H9 (cell line): ENCODE measurements at regions not wholly inside any gene's neighbourhood (a gene's known extent, or its start where the extent isn't known, plus 50 kb on each side); places are given as distances from the start of the nearest gene placed in this dataset.
"Not testable (repeated sequence)": the region's sequence is repeated elsewhere in the genome, so short reads cannot be mapped to it uniquely, and the experiment has no call there.

ENCODE experiments used
- DNase-seq: peaks from one replicate; pipeline ENCODE4 v3.0.0-alpha.2; 2017
- H2AFZ ChIP-seq: one replicate; pipeline ENCODE4 v1.6.1; 2013; ENCODE audit warnings: mild to moderate bottlenecking, low read length, control low read depth, moderate library complexity
- H2AK5ac ChIP-seq: 2 replicates; pipeline ENCODE4 v1.6.1; 2013; ENCODE audit warnings: low read length, control low read depth, mixed read lengths; ENCODE audit not compliant: insufficient read length
- H2BK120ac ChIP-seq: one replicate; pipeline ENCODE4 v1.6.1; 2013; ENCODE audit warnings: low read depth, mild to moderate bottlenecking, low read length, control low read depth, inconsistent platforms; ENCODE audit not compliant: poor library complexity, severe bottlenecking
- H2BK12ac ChIP-seq: 2 replicates; pipeline ENCODE4 v1.6.1; 2013; ENCODE audit warnings: low read length, control low read depth, mixed read lengths, low read depth; ENCODE audit not compliant: insufficient read length
- H2BK15ac ChIP-seq: 2 replicates; pipeline ENCODE4 v1.6.1; 2013; ENCODE audit warnings: low read depth, low read length, control low read depth
- H2BK20ac ChIP-seq: one replicate; pipeline ENCODE4 v1.6.1; 2013; ENCODE audit warnings: low read depth, mild to moderate bottlenecking, low read length, control low read depth, inconsistent platforms; ENCODE audit not compliant: poor library complexity, severe bottlenecking
- H2BK5ac ChIP-seq: 2 replicates; pipeline ENCODE4 v1.6.1; 2013; ENCODE audit warnings: low read length, control low read depth, mixed read lengths; ENCODE audit not compliant: insufficient read length
- H3K14ac ChIP-seq: 2 replicates; pipeline ENCODE4 v1.6.1; 2013; ENCODE audit warnings: low read length, control low read depth; ENCODE audit not compliant: insufficient read depth
- H3K18ac ChIP-seq: 2 replicates; pipeline ENCODE4 v1.6.1; 2013; ENCODE audit warnings: low read depth, mild to moderate bottlenecking, mixed read lengths, low read length, control low read depth; ENCODE audit not compliant: insufficient read length
- H3K23ac ChIP-seq: 2 replicates; pipeline ENCODE4 v1.6.1; 2013; ENCODE audit warnings: low read length, control low read depth, mixed read lengths, low read depth; ENCODE audit not compliant: insufficient read length
- H3K23me2 ChIP-seq: 2 replicates; pipeline ENCODE4 v1.6.1; 2013; ENCODE audit warnings: low read depth, mild to moderate bottlenecking, mixed read lengths, low read length, control low read depth; ENCODE audit not compliant: insufficient read length, poor library complexity, severe bottlenecking
- H3K27ac ChIP-seq: 2 replicates; pipeline ENCODE4 v1.5.1; 2013; ENCODE audit warnings: low read length, control low read depth, mixed read lengths, low read depth; ENCODE audit not compliant: insufficient read length
- H3K27me3 ChIP-seq: 2 replicates; pipeline ENCODE4 v1.6.1; 2013; ENCODE audit warnings: low read length, control low read depth, inconsistent platforms; ENCODE audit not compliant: insufficient read depth
- H3K4ac ChIP-seq: 2 replicates; pipeline ENCODE4 v1.6.1; 2013; ENCODE audit warnings: low read depth, mild to moderate bottlenecking, control low read depth, inconsistent platforms, low read length, moderate library complexity
- H3K4me1 ChIP-seq: 2 replicates; pipeline ENCODE4 v1.6.1; 2013; ENCODE audit warnings: low read length, control low read depth, inconsistent platforms; ENCODE audit not compliant: insufficient read depth
- H3K4me2 ChIP-seq: 2 replicates; pipeline ENCODE4 v1.6.1; 2013; ENCODE audit warnings: low read length, control low read depth, mixed read lengths; ENCODE audit not compliant: insufficient read length, insufficient read depth
- H3K56ac ChIP-seq: 2 replicates; pipeline ENCODE4 v1.6.1; 2013; ENCODE audit warnings: low read depth, mild to moderate bottlenecking, mixed read lengths, low read length, control low read depth; ENCODE audit not compliant: insufficient read length
- H3K79me1 ChIP-seq: 2 replicates; pipeline ENCODE4 v1.6.1; 2013; ENCODE audit warnings: low read depth, mild to moderate bottlenecking, moderate library complexity, low read length, control low read depth, inconsistent platforms; ENCODE audit not compliant: insufficient read depth, poor library complexity, severe bottlenecking
- H3K79me2 ChIP-seq: 2 replicates; pipeline ENCODE4 v1.6.1; 2013; ENCODE audit warnings: low read length, control low read depth, inconsistent platforms; ENCODE audit not compliant: insufficient read depth
- H3K9ac ChIP-seq: 2 replicates; pipeline ENCODE4 v1.6.1; 2013; ENCODE audit warnings: low read length, control low read depth, mixed read lengths; ENCODE audit not compliant: insufficient read length; ENCODE audit errors: extremely low read depth
- H3K9me3 ChIP-seq: one replicate; pipeline ENCODE4 v1.6.1; 2013; ENCODE audit warnings: low read depth, low read length, inconsistent platforms; ENCODE audit not compliant: control insufficient read depth
- H3T11ph ChIP-seq: one replicate; pipeline ENCODE4 v1.6.1; 2013; ENCODE audit warnings: mild to moderate bottlenecking, low read length, control low read depth, inconsistent platforms
- H4K20me1 ChIP-seq: one replicate; pipeline ENCODE4 v1.6.1; 2013; ENCODE audit not compliant: control insufficient read depth, insufficient read length, insufficient read depth
- H4K5ac ChIP-seq: 2 replicates; pipeline ENCODE4 v1.6.1; 2013; ENCODE audit warnings: low read depth, mild to moderate bottlenecking, mixed read lengths, low read length, control low read depth; ENCODE audit not compliant: insufficient read length
- H4K8ac ChIP-seq: replicated peaks from 2 replicates; pipeline ENCODE4 v1.6.1; 2013; ENCODE audit warnings: low read length, control low read depth, mixed read lengths, low read depth; ENCODE audit not compliant: insufficient read length
- H4K91ac ChIP-seq: 2 replicates; pipeline ENCODE4 v1.6.1; 2013; ENCODE audit warnings: low read depth, mild to moderate bottlenecking, moderate library complexity, mixed read lengths, low read length, control low read depth; ENCODE audit not compliant: insufficient read length
- H3K27ac Mint-ChIP-seq, 3 experiments: 2 replicates in 2 of 3; 3 replicates in 1 of 3; pipeline ENCODE4 v1.8.0; 2020 to 2021; ENCODE audit warnings: mixed read lengths in 3 of 3, mild to moderate bottlenecking in 1 of 3, moderate library complexity in 1 of 3
- H3K27me3 Mint-ChIP-seq: 2 replicates; pipeline ENCODE4 v1.8.0; 2021; ENCODE audit warnings: low read depth, mild to moderate bottlenecking, moderate library complexity, mixed read lengths
- H3K36me3 Mint-ChIP-seq, 3 experiments: 2 replicates in 2 of 3; 3 replicates in 1 of 3; pipeline ENCODE4 v1.8.0; 2020 to 2021; ENCODE audit warnings: low read depth in 3 of 3, mixed read lengths in 3 of 3; ENCODE audit not compliant: insufficient read depth in 1 of 3
- H3K4me1 Mint-ChIP-seq, 2 experiments: 2 replicates each; pipeline ENCODE4 v1.8.0; 2020; ENCODE audit warnings: mixed read lengths in 2 of 2
- H3K4me3 Mint-ChIP-seq, 2 experiments: 2 replicates in 1 of 2; 3 replicates in 1 of 2; pipeline ENCODE4 v1.8.0; 2020 to 2021; ENCODE audit warnings: mild to moderate bottlenecking in 2 of 2, mixed read lengths in 2 of 2, moderate library complexity in 1 of 2
- H3K9me3 Mint-ChIP-seq, 2 experiments: 2 replicates in 1 of 2; 3 replicates in 1 of 2; pipeline ENCODE4 v1.8.0; 2020; ENCODE audit warnings: mild to moderate bottlenecking in 2 of 2, mixed read lengths in 2 of 2, moderate library complexity in 1 of 2
- WGBS: extraction: QIAGEN DNeasy Blood & Tissue Kit; methylation state at CpG from one replicate; pipeline ENCODE4 v1.1.7; 2013; ENCODE audit warnings: missing lambda C conversion rate, low lambda C conversion rate, mixed read lengths; ENCODE audit not compliant: insufficient read length; ENCODE audit errors: extremely low coverage; 5-methylcytosine and 5-hydroxymethylcytosine counted together

DNA sequence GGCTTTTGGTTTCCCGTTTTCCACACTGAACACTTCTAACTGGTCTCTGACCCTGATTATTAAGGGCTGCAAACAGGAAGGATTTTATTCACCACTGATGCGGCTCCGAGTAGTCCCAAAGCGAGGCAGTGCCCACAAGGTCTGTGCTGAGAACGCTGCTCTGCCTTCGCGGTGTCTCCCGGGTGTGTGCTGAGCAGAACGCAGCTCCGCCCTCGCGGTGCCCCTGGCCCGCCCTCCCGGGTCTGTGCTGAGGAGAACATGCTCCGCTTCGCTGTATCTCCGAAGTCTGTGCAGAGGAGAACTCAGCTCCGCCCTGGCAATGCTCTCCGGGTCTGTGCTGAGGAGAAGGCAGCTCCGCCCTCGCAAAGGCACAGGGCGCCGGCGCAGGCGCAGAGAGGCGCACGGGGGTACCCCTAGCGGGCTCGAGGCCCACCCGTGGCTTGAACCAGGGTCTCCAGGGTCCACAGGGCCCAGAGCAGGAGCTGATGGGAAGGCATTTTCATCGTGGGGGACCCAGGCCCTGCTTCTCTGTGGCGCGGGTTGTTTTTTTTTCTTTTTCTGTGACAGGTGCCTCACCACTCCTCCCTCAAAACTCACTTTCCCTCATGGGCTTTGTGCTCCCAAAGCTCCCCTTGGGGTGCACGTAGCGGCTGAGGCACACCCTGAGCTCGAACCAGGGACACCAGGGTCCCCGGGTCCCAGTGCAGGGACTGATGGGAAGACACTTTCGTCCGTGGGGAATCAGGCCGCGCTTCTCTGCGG lies 167.7 kb upstream of the ZNG1F start:
- not testable (repeated sequence) for H3K14ac ChIP-seq, H3K23me2 ChIP-seq, H2BK20ac ChIP-seq, H3T11ph ChIP-seq, H2BK5ac ChIP-seq, H3K4me1 ChIP-seq, H4K5ac ChIP-seq, H2BK12ac ChIP-seq, H3K27ac Mint-ChIP-seq, H3K9me3 ChIP-seq, H3K18ac ChIP-seq, H3K56ac ChIP-seq, H3K27me3 Mint-ChIP-seq, H4K91ac ChIP-seq, H2BK120ac ChIP-seq, H3K4ac ChIP-seq, H4K8ac ChIP-seq, H3K4me3 Mint-ChIP-seq, H2BK15ac ChIP-seq, H3K4me1 Mint-ChIP-seq, H3K79me1 ChIP-seq, H3K9ac ChIP-seq, H2AK5ac ChIP-seq, H3K79me2 ChIP-seq, H4K20me1 ChIP-seq, DNase-seq, H3K27me3 ChIP-seq, H2AFZ ChIP-seq, H3K23ac ChIP-seq, H3K27ac ChIP-seq, H3K4me2 ChIP-seq
- no CpG with 5 or more reads among the region's 42 CpGs for WGBS
- Mint-ChIP-seq H3K9me3 (peaks cover 2 to 24% of the 10 kb centered on the region in 2 experiments; a peak in 4 of 5 replicates), H3K36me3 (peaks cover 0 to 11% (median 3%) of the 10 kb centered on the region in 3 experiments; a peak in 4 of 7 replicates)

GRCh38 chr9:41355712-41356450 lies 166.8 kb upstream of the ZNG1F start:
- H3K79me1 ChIP-seq, H3K27ac ChIP-seq, H3K56ac ChIP-seq, H3K27ac Mint-ChIP-seq, H4K5ac ChIP-seq, H3K27me3 ChIP-seq, H2AK5ac ChIP-seq, H3K9ac ChIP-seq, H2BK15ac ChIP-seq, H2BK12ac ChIP-seq, H4K8ac ChIP-seq, H3K4me1 Mint-ChIP-seq, H3K4me2 ChIP-seq, H3K23ac ChIP-seq, H3K4ac ChIP-seq, H3K79me2 ChIP-seq, H3K18ac ChIP-seq, H4K20me1 ChIP-seq, H3K23me2 ChIP-seq, H3K4me1 ChIP-seq, DNase-seq, H3T11ph ChIP-seq, H3K4me3 Mint-ChIP-seq, H3K9me3 ChIP-seq, H3K27me3 Mint-ChIP-seq, H2BK5ac ChIP-seq, H2AFZ ChIP-seq, H3K14ac ChIP-seq, H2BK120ac ChIP-seq, H4K91ac ChIP-seq, H2BK20ac ChIP-seq: not testable (repeated sequence)
- no CpG with 5 or more reads among the region's 36 CpGs for WGBS
- Mint-ChIP-seq H3K9me3 (peaks cover 2 to 24% of the 10 kb centered on the region in 2 experiments; a peak in 4 of 5 replicates), H3K36me3 (peaks cover 0 to 11% (median 3%) of the 10 kb centered on the region in 3 experiments; a peak in 4 of 7 replicates)
